Ramos (cell line): ENCODE measurements at regions not wholly inside any gene's neighbourhood (a gene's known extent, or its start where the extent isn't known, plus 50 kb on each side); places are given as distances from the start of the nearest gene placed in this dataset.

ENCODE experiments used
- in situ Hi-C: fragments of 300-500 bp; cut with MboI; formaldehyde crosslinking; loops from one replicate; pipeline ENCODE4 v1.14.3; 2022; ENCODE audit warnings: low sequenced_read_pairs; ENCODE audit not compliant: unreplicated experiment

DNA sequence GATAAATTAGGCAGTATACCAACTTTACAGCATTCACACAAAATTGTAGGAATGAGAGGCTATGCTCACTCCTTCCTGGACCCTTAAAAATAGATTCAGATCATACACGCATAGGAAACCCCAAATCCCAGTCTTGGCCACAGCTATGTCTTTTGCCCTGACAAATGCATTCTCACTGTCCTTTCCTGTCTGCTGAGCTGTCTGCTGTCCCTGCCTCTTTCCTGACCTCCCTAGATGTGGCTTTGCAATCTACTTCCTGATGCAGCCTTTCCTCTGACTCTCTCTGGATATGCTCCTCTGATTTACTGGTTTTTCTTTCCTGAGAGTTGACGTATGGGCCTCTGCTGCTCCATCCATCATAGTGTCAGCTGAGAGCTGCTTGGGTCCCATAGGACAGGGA is 59.8 kb upstream of the SLC35F3 start:
- in situ Hi-C loops, result no loop called here
